DMS53 treated with DMSO at 0.1 percent for 48 hours (cell line): ENCODE measurements at regions not wholly inside any gene's neighbourhood (a gene's known extent, or its start where the extent isn't known, plus 50 kb on each side); places are given as distances from the start of the nearest gene placed in this dataset.

Source experiments
- DNase-seq: peaks from one replicate; lab custom pipeline; 2025; ENCODE audit not compliant: unreplicated experiment; lab: John Stamatoyannopoulos, UW

GRCh38 chr4:44071959-44072955, 376.4 kb downstream of the KCTD8 start:
- DNase-seq = no peak

GRCh38 chr4:44086753-44087152, 361.9 kb downstream of the KCTD8 start:
- DNase-seq = no peak

GRCh38 chr4:44093390-44093789, 355.2 kb downstream of the KCTD8 start:
- no peak for DNase-seq

- DNase-seq = no peak
These were observed 349.6 kb downstream of the KCTD8 start for GRCh38 chr4:44098973-44099372.

DNA sequence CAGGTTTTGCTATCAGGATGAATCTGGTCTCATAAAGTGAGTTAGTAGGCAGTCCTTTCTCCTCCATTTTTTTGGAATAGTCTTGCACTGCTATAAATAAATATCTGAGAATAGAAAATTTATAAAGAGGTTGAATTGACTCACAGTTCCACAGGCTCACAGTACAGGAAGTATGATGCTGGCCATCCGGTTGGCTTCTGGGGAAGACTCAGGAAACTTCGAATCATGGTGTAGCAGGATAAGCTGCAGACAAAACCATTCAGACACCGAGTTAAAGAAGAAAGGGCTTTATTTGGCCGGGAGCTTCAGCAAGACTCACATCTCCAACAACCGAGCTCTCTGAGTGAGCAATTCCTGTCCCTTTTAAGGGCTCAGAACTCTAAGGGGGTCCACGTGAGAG, 348.2 kb downstream of the KCTD8 start:
- no peak for DNase-seq

DNA sequence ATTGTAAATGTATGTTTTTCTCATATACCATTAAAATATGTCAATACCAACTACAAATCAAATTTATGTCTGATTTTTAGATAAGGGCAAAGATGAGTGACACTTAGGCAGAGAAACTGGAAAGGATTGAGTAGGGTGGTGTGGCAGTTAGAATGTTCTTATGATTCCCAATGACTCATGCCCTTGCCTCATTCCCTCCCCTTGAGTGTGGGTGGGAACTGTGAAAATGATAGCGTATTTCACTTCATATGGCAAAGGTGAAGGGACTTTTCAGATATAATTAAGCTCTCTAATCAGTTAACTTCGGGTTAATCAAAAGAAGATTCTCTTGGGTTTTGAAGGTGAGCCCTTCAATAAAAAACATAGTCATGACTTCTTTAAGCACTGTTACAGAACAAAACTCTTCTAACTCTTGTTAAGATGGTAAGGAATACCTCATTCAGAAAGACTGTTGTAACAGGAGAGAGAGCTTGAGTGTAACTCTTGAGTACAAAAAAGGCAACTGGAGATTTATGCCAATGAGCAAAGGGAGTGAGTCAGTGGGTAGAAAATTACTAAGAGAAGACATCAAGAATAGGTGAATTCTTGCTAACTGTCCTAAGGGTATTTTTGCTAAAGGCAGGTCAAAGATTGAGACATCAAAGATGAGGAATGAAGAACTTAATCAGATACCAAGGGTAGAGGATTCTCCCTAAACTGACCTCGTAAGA, 329.5 kb downstream of the KCTD8 start:
- no peak for DNase-seq

DNA sequence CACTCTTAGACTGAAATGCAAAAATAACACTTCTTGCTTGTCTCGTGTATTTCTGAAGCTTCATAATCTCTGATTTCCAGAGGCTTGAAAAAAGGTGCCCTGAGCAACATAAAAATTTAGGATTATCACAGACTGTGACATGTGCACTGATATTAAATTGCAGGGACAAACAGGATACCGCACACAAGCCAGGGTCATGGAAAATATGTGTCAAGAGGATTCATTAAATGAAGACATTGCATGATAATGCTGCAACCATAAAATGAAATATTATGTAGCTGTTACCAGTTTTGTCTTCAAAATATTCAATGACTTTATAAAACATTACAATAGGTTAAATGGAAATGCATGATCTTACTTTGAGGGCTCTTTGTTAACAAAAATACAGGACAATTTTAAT, 328.0 kb downstream of the KCTD8 start:
- no peak for DNase-seq

GRCh38 chr4:44121210-44121609, 327.4 kb downstream of the KCTD8 start:
- no peak for DNase-seq
